ENCODE measurements at regions not wholly inside any gene's neighbourhood (a gene's known extent, or its start where the extent isn't known, plus 50 kb on each side); places are given as distances from the start of the nearest gene placed in this dataset.

- TF ChIP-seq RFX7 (CRISPR knock-in tag; IDR thresholded peaks at IDR 0.05), result no peak
- no peak for TF ChIP-seq CTCF (IDR thresholded peaks at IDR 0.05 in 2 of 3, conservative IDR thresholded peaks at IDR 0.05 in 1 of 3; ENCODE audit: insufficient read depth in 2 of 3, low read depth in 1 of 3, low read length in 3 of 3)
- no peak for TF ChIP-seq DACH1 (IDR thresholded peaks at IDR 0.05; ENCODE audit: partially characterized antibody)
- no peak for TF ChIP-seq SAFB2 (IDR thresholded peaks at IDR 0.05; ENCODE audit: borderline replicate concordance, low read depth, low read length, severe bottlenecking)
Measured at GRCh38 chr7:115276791-115277190, 354.9 kb downstream of the MDFIC start.
